ENCODE measurements at regions not wholly inside any gene's neighbourhood (a gene's known extent, or its start where the extent isn't known, plus 50 kb on each side); places are given as distances from the start of the nearest gene placed in this dataset.
"Not testable (repeated sequence)": the region's sequence is repeated elsewhere in the genome, so short reads cannot be mapped to it uniquely, and the experiment has no call there.

- DNase-seq (ENCODE audit: low read depth), result no peak
- no peak for TF ChIP-seq CTCF (conservative IDR thresholded peaks at IDR 0.05; ENCODE audit: control insufficient read depth, insufficient read depth, low read depth, low read length)
- H3K4me3 ChIP-seq (ENCODE audit: control insufficient read depth, low read depth, low read length), result no peak overlapping the region
These were observed 581.4 kb upstream of the PTPRD start for GRCh38 chr9:11194246-11194645.

- DNase-seq (ENCODE audit: low read depth); H3K4me3 ChIP-seq (ENCODE audit: control insufficient read depth, low read depth, low read length): not testable (repeated sequence)
These were observed 584.1 kb upstream of the PTPRD start for GRCh38 chr9:11196840-11197365.

GRCh38 chr9:11199335-11199734 lies 586.5 kb upstream of the PTPRD start:
- TF ChIP-seq CTCF (conservative IDR thresholded peaks at IDR 0.05; ENCODE audit: control insufficient read depth, insufficient read depth, low read depth, low read length), result no peak
- H3K4me3 ChIP-seq (ENCODE audit: control insufficient read depth, low read depth, low read length), result no peak overlapping the region
- no peak for DNase-seq (ENCODE audit: low read depth)

- no peak overlapping the region for H3K4me3 ChIP-seq (ENCODE audit: control insufficient read depth, low read depth, low read length)
- DNase-seq (ENCODE audit: low read depth), result no peak
- no peak for TF ChIP-seq CTCF (conservative IDR thresholded peaks at IDR 0.05; ENCODE audit: control insufficient read depth, insufficient read depth, low read depth, low read length)
These were observed 591.7 kb upstream of the PTPRD start for GRCh38 chr9:11204521-11204920.

GRCh38 chr9:11206925-11207324 lies 594.1 kb upstream of the PTPRD start:
- no peak for TF ChIP-seq CTCF (conservative IDR thresholded peaks at IDR 0.05; ENCODE audit: control insufficient read depth, insufficient read depth, low read depth, low read length)
- no peak for DNase-seq (ENCODE audit: low read depth)
- H3K4me3 ChIP-seq (ENCODE audit: control insufficient read depth, low read depth, low read length), result no peak overlapping the region

GRCh38 chr9:11233696-11234095 lies 620.9 kb upstream of the PTPRD start:
- no peak for DNase-seq (ENCODE audit: low read depth)
- H3K4me3 ChIP-seq (ENCODE audit: control insufficient read depth, low read depth, low read length), result no peak overlapping the region

GRCh38 chr9:11235061-11235460 lies 622.3 kb upstream of the PTPRD start:
- H3K4me3 ChIP-seq (ENCODE audit: control insufficient read depth, low read depth, low read length), result no peak overlapping the region
- DNase-seq (ENCODE audit: low read depth), result no peak
- TF ChIP-seq CTCF (conservative IDR thresholded peaks at IDR 0.05; ENCODE audit: control insufficient read depth, insufficient read depth, low read depth, low read length), result no peak

More at GRCh38 chr9:11233696-11234095, 620.9 kb upstream of the PTPRD start:
- no peak for TF ChIP-seq CTCF (conservative IDR thresholded peaks at IDR 0.05; ENCODE audit: control insufficient read depth, insufficient read depth, low read depth, low read length)
